Lung (tissue), 11 donors: ENCODE measurements at regions not wholly inside any gene's neighbourhood (a gene's known extent, or its start where the extent isn't known, plus 50 kb on each side); places are given as distances from the start of the nearest gene placed in this dataset.

Experiments used
- ATAC-seq: fragments of 200-7000 bp; cut with Tn5 transposase; one replicate; pipeline ENCODE4 v1.9.1; 2020; ENCODE audit warnings: moderate number of reproducible peaks; ENCODE audit not compliant: insufficient read depth, low FRiP score
- DNase-seq, 3 donors: peaks; one replicate each; pipeline ENCODE4 v3.0.0-alpha.2; 2013 to 2017
- H3K27ac ChIP-seq, 2 donors: one replicate each; pipeline ENCODE4 v1.5.1; 2013; ENCODE audit warnings: mild to moderate bottlenecking in 2 of 2, moderate library complexity in 2 of 2, control low read depth in 1 of 2, inconsistent platforms in 1 of 2, low read depth in 1 of 2, low read length in 1 of 2
- H3K27me3 ChIP-seq, 3 donors: one replicate each; pipeline ENCODE4 v1.5.1; 2013; ENCODE audit warnings: low read length in 2 of 3; ENCODE audit not compliant: control insufficient read depth in 3 of 3, insufficient read depth in 3 of 3
- H3K36me3 ChIP-seq, 4 donors: one replicate each; pipeline ENCODE4 v1.5.1; 2013; ENCODE audit warnings: low read length in 4 of 4, mild to moderate bottlenecking in 1 of 4, moderate library complexity in 1 of 4; ENCODE audit not compliant: control insufficient read depth in 4 of 4, insufficient read depth in 4 of 4
- H3K4me1 ChIP-seq, 5 donors: one replicate each; pipeline ENCODE4 v1.5.1; 2013; ENCODE audit warnings: low read length in 5 of 5, mild to moderate bottlenecking in 2 of 5, moderate library complexity in 1 of 5; ENCODE audit not compliant: control insufficient read depth in 5 of 5, insufficient read depth in 5 of 5
- H3K4me3 ChIP-seq: one replicate; pipeline ENCODE4 v1.5.1; 2013; ENCODE audit warnings: mild to moderate bottlenecking, control low read depth, moderate library complexity
- H3K9ac ChIP-seq, 2 donors: one replicate each; pipeline ENCODE4 v1.5.1; 2013; ENCODE audit warnings: low read length in 2 of 2, control low read depth in 1 of 2; ENCODE audit not compliant: insufficient read depth in 1 of 2
- H3K9me3 ChIP-seq, 4 donors: one replicate each; pipeline ENCODE4 v1.5.1; 2013; ENCODE audit warnings: low read length in 3 of 4, mild to moderate bottlenecking in 1 of 4, moderate library complexity in 1 of 4; ENCODE audit not compliant: control insufficient read depth in 4 of 4, insufficient read depth in 3 of 4
- CTCF ChIP-seq: IDR thresholded peaks from 2 replicates; pipeline ENCODE4 v1.5.1; 2012; ENCODE audit warnings: mild to moderate bottlenecking; ENCODE audit errors: control extremely low read depth, extremely low read depth
- WGBS, 2 donors: extraction: QIAGEN DNeasy Blood & Tissue Kit; methylation state at CpG; one replicate each; pipeline ENCODE4 v1.1.7; 2013; 5-methylcytosine and 5-hydroxymethylcytosine counted together
- donor health status: control.
- donor health status: control.
- donor health status: Bipolar disorder and iron deficiency.
- donor health status: healthy.
- donor health status: DM: yes; HTN: yes; CAD: no.

GRCh38 chr18:41600693-41601391 is 354.2 kb upstream of the PIK3C3 start:
- H3K27me3 ChIP-seq, result no peaks in the 10 kb centered on the region
- no peak for TF ChIP-seq CTCF
- no peak overlapping the region for H3K9ac ChIP-seq
- peaks cover 0 to 6% (median 0%) of the 10 kb centered on the region in 5 donors for H3K4me1 ChIP-seq
- ATAC-seq (no peak), DNase-seq (peak in 1 of 3 donors; percentile 16)
- no peaks in the 10 kb centered on the region for H3K36me3 ChIP-seq
- H3K9me3 ChIP-seq, result no peaks in the 10 kb centered on the region
- 86 to 90% methylated on average over 3 of the region's 3 CpGs for WGBS, 2 donors
- H3K27ac ChIP-seq, result no peak overlapping the region
- H3K4me3 ChIP-seq, result no peak overlapping the region

- H3K9me3 ChIP-seq, result no peaks in the 10 kb centered on the region
- no peak overlapping the region for H3K4me3 ChIP-seq
- H3K9ac ChIP-seq, result no peak overlapping the region
- WGBS, 2 donors, result 79 to 87% methylated on average over 3 of the region's 3 CpGs
- H3K27ac ChIP-seq, result no peak overlapping the region
- ATAC-seq (no peak), DNase-seq (peak; percentile 33 to 84 (median 51))
- no peak for TF ChIP-seq CTCF
- H3K27me3 ChIP-seq, result no peaks in the 10 kb centered on the region
- peaks cover 0 to 6% (median 0%) of the 10 kb centered on the region in 5 donors for H3K4me1 ChIP-seq
- no peaks in the 10 kb centered on the region for H3K36me3 ChIP-seq
These were observed 355.6 kb upstream of the PIK3C3 start for GRCh38 chr18:41599466-41599865.

- no peaks in the 10 kb centered on the region for H3K27me3 ChIP-seq
- 59 to 78% methylated on average over 3 of the region's 3 CpGs for WGBS, 2 donors
- H3K36me3 ChIP-seq, result no peaks in the 10 kb centered on the region
- DNase-seq (peak in 1 of 3 donors; percentile 21), ATAC-seq (no peak)
- no peak overlapping the region for H3K27ac ChIP-seq
- no peak overlapping the region for H3K9ac ChIP-seq
- TF ChIP-seq CTCF, result no peak
- no peak overlapping the region for H3K4me3 ChIP-seq
- peaks cover 0 to 3% (median 0%) of the 10 kb centered on the region in 5 donors for H3K4me1 ChIP-seq
- H3K9me3 ChIP-seq, result peaks cover 0 to 2% (median 0%) of the 10 kb centered on the region in 4 donors
These were observed 360.5 kb upstream of the PIK3C3 start for GRCh38 chr18:41594582-41594981.
